ENCODE measurements at regions not wholly inside any gene's neighbourhood (a gene's known extent, or its start where the extent isn't known, plus 50 kb on each side); places are given as distances from the start of the nearest gene placed in this dataset.

DNA sequence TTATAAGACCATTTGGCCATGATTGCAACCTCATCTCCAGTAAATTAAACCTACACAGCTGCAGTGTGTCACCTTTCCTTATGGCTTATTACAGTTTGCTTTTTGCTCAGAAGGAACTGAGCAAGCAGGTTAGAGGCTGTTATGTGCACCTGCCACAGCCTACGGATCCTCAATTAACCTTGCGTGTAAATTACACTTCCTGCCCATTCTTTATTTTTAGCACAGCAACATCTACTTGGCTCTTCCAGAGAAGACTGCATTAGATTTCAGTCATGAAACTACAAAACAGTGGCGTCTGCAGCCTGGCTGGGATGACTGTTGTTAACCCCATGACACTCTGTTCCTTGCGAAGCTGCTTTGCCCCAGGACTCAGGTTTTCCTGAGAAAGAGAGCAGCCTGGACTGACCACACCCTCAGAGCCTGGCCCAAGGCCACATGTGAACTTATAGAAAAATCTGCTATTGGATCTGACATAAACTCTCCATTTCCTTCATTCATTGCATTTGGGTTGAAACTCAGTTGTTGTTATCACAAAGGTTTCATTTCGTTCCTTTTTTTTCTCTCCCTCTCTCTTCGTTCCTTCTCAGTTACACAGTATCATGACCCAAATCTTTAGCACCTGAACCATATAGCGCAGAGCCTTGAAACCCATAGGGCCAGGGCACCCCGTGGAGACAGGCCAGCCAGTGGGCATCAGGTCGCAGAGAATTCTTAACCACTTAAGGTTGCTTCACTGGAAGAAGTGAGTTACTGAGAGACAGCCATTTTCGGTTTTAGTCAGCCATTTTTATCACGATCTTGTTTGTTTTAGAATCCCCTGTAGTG, 138.6 kb downstream of the PALM2AKAP2 start:
- H3K4me1 Mint-ChIP-seq (ENCODE audit: unreplicated experiment), result peaks cover 37% of the 10 kb centered on the region
- H3K27ac Mint-ChIP-seq (ENCODE audit: unreplicated experiment), result no peak overlapping the region
- DNase-seq (ENCODE audit: low spot score), result no peak
- H3K4me3 Mint-ChIP-seq (ENCODE audit: unreplicated experiment), result no peak overlapping the region
- H3K27me3 Mint-ChIP-seq (ENCODE audit: unreplicated experiment), result peaks cover 2% of the 10 kb centered on the region
- H3K9me3 Mint-ChIP-seq (ENCODE audit: unreplicated experiment), result no peaks in the 10 kb centered on the region
- TF ChIP-seq CTCF (IDR thresholded peaks at IDR 0.05; ENCODE audit: unreplicated experiment), result no peak
- no peaks in the 10 kb centered on the region for H3K36me3 Mint-ChIP-seq (ENCODE audit: low read depth, unreplicated experiment)

- H3K4me1 Mint-ChIP-seq (ENCODE audit: unreplicated experiment), result peaks cover 45% of the 10 kb centered on the region
- H3K9me3 Mint-ChIP-seq (ENCODE audit: unreplicated experiment), result no peaks in the 10 kb centered on the region
- peaks cover 2% of the 10 kb centered on the region for H3K27me3 Mint-ChIP-seq (ENCODE audit: unreplicated experiment)
- H3K36me3 Mint-ChIP-seq (ENCODE audit: low read depth, unreplicated experiment), result no peaks in the 10 kb centered on the region
- no peak for DNase-seq (ENCODE audit: low spot score)
- no peak overlapping the region for H3K4me3 Mint-ChIP-seq (ENCODE audit: unreplicated experiment)
- no peak overlapping the region for H3K27ac Mint-ChIP-seq (ENCODE audit: unreplicated experiment)
- no peak for TF ChIP-seq CTCF (IDR thresholded peaks at IDR 0.05; ENCODE audit: unreplicated experiment)
Measured at GRCh38 chr9:109919736-109920408, 139.9 kb downstream of the PALM2AKAP2 start.

- no peak for TF ChIP-seq CTCF (IDR thresholded peaks at IDR 0.05; ENCODE audit: unreplicated experiment)
- H3K36me3 Mint-ChIP-seq (ENCODE audit: low read depth, unreplicated experiment), result no peaks in the 10 kb centered on the region
- no peaks in the 10 kb centered on the region for H3K9me3 Mint-ChIP-seq (ENCODE audit: unreplicated experiment)
- H3K27me3 Mint-ChIP-seq (ENCODE audit: unreplicated experiment), result no peaks in the 10 kb centered on the region
- DNase-seq (ENCODE audit: low spot score), result no peak
- no peak overlapping the region for H3K4me3 Mint-ChIP-seq (ENCODE audit: unreplicated experiment)
- peak overlapping the region; percentile 95 for H3K27ac Mint-ChIP-seq (ENCODE audit: unreplicated experiment)
- H3K4me1 Mint-ChIP-seq (ENCODE audit: unreplicated experiment), result peaks cover 34% of the 10 kb centered on the region
Measured at GRCh38 chr9:109922617-109923470, 142.8 kb downstream of the PALM2AKAP2 start.

- peak; percentile 19 for DNase-seq (ENCODE audit: low spot score)
- Mint-ChIP-seq H3K9me3 (ENCODE audit: unreplicated experiment) (no peaks in the 10 kb centered on the region), H3K4me3 (ENCODE audit: unreplicated experiment) (no peak overlapping the region), H3K27ac (ENCODE audit: unreplicated experiment) (peak overlapping the region; percentile 95), H3K27me3 (ENCODE audit: unreplicated experiment) (no peaks in the 10 kb centered on the region), H3K36me3 (ENCODE audit: low read depth, unreplicated experiment) (no peaks in the 10 kb centered on the region), H3K4me1 (ENCODE audit: unreplicated experiment) (peaks cover 30% of the 10 kb centered on the region)
- TF ChIP-seq CTCF (IDR thresholded peaks at IDR 0.05; ENCODE audit: unreplicated experiment), result no peak
Measured at GRCh38 chr9:109923471-109923760, 143.4 kb downstream of the PALM2AKAP2 start.
